Lung (tissue), 11 donors: ENCODE measurements at regions not wholly inside any gene's neighbourhood (a gene's known extent, or its start where the extent isn't known, plus 50 kb on each side); places are given as distances from the start of the nearest gene placed in this dataset.
"Not testable (repeated sequence)": the region's sequence is repeated elsewhere in the genome, so short reads cannot be mapped to it uniquely, and the experiment has no call there.

ENCODE experiments used
- ATAC-seq: fragments of 200-7000 bp; cut with Tn5 transposase; one replicate; pipeline ENCODE4 v1.9.1; 2020; ENCODE audit warnings: moderate number of reproducible peaks; ENCODE audit not compliant: insufficient read depth, low FRiP score
- DNase-seq, 3 donors: peaks; one replicate each; pipeline ENCODE4 v3.0.0-alpha.2; 2013 to 2017
- H3K27ac ChIP-seq, 2 donors: one replicate each; pipeline ENCODE4 v1.5.1; 2013; ENCODE audit warnings: mild to moderate bottlenecking in 2 of 2, moderate library complexity in 2 of 2, control low read depth in 1 of 2, inconsistent platforms in 1 of 2, low read depth in 1 of 2, low read length in 1 of 2
- H3K27me3 ChIP-seq, 3 donors: one replicate each; pipeline ENCODE4 v1.5.1; 2013; ENCODE audit warnings: low read length in 2 of 3; ENCODE audit not compliant: control insufficient read depth in 3 of 3, insufficient read depth in 3 of 3
- H3K36me3 ChIP-seq, 4 donors: one replicate each; pipeline ENCODE4 v1.5.1; 2013; ENCODE audit warnings: low read length in 4 of 4, mild to moderate bottlenecking in 1 of 4, moderate library complexity in 1 of 4; ENCODE audit not compliant: control insufficient read depth in 4 of 4, insufficient read depth in 4 of 4
- H3K4me1 ChIP-seq, 5 donors: one replicate each; pipeline ENCODE4 v1.5.1; 2013; ENCODE audit warnings: low read length in 5 of 5, mild to moderate bottlenecking in 2 of 5, moderate library complexity in 1 of 5; ENCODE audit not compliant: control insufficient read depth in 5 of 5, insufficient read depth in 5 of 5
- H3K4me3 ChIP-seq: one replicate; pipeline ENCODE4 v1.5.1; 2013; ENCODE audit warnings: mild to moderate bottlenecking, control low read depth, moderate library complexity
- H3K9ac ChIP-seq, 2 donors: one replicate each; pipeline ENCODE4 v1.5.1; 2013; ENCODE audit warnings: low read length in 2 of 2, control low read depth in 1 of 2; ENCODE audit not compliant: insufficient read depth in 1 of 2
- H3K9me3 ChIP-seq, 4 donors: one replicate each; pipeline ENCODE4 v1.5.1; 2013; ENCODE audit warnings: low read length in 3 of 4, mild to moderate bottlenecking in 1 of 4, moderate library complexity in 1 of 4; ENCODE audit not compliant: control insufficient read depth in 4 of 4, insufficient read depth in 3 of 4
- CTCF ChIP-seq: IDR thresholded peaks from 2 replicates; pipeline ENCODE4 v1.5.1; 2012; ENCODE audit warnings: mild to moderate bottlenecking; ENCODE audit errors: control extremely low read depth, extremely low read depth
- WGBS, 2 donors: extraction: QIAGEN DNeasy Blood & Tissue Kit; methylation state at CpG; one replicate each; pipeline ENCODE4 v1.1.7; 2013; 5-methylcytosine and 5-hydroxymethylcytosine counted together
- donor health status: control.
- donor health status: control.
- donor health status: Bipolar disorder and iron deficiency.
- donor health status: healthy.
- donor health status: DM: yes; HTN: yes; CAD: no.

- WGBS, 2 donors, result 55 to 80% methylated on average over 3 of the region's 3 CpGs
- no peak for TF ChIP-seq CTCF
- no peak overlapping the region for H3K4me3 ChIP-seq
These were observed 1410.7 kb upstream of the C9orf72 start for GRCh38 chr9:28984016-28984415.

GRCh38 chr9:28990009-28990408 lies 1416.7 kb upstream of the C9orf72 start:
- H3K9me3 ChIP-seq, DNase-seq, ATAC-seq, H3K9ac ChIP-seq, H3K27me3 ChIP-seq, H3K4me3 ChIP-seq, H3K36me3 ChIP-seq, H3K27ac ChIP-seq, H3K4me1 ChIP-seq: not testable (repeated sequence)
- WGBS, 2 donors, result 86 to 90% methylated on average over 12 of the region's 12 CpGs

More at GRCh38 chr9:28984016-28984415, 1410.7 kb upstream of the C9orf72 start:
- DNase-seq, result no peak
- Histone ChIP-seq H3K9ac (no peak overlapping the region), H3K4me1 (no peaks in the 10 kb centered on the region), H3K27ac (no peak overlapping the region), H3K27me3 (peaks cover 0 to 17% (median 0%) of the 10 kb centered on the region in 3 donors), H3K9me3 (no peaks in the 10 kb centered on the region), H3K36me3 (no peaks in the 10 kb centered on the region)
- ATAC-seq, result no peak

GRCh38 chr9:28999057-28999456 lies 1425.8 kb upstream of the C9orf72 start:
- H3K9me3 ChIP-seq, result no peaks in the 10 kb centered on the region
- no peak for DNase-seq
- H3K36me3 ChIP-seq, result no peaks in the 10 kb centered on the region
- H3K9ac ChIP-seq, result no peak overlapping the region
- no peaks in the 10 kb centered on the region for H3K4me1 ChIP-seq
- TF ChIP-seq CTCF, result no peak
- H3K4me3 ChIP-seq, result no peak overlapping the region
- peaks cover 0 to 4% (median 0%) of the 10 kb centered on the region in 3 donors for H3K27me3 ChIP-seq
- ATAC-seq, result no peak
- H3K27ac ChIP-seq, result no peak overlapping the region

GRCh38 chr9:28999806-29000205 lies 1426.5 kb upstream of the C9orf72 start:
- H3K36me3 ChIP-seq, result no peaks in the 10 kb centered on the region
- no peak overlapping the region for H3K27ac ChIP-seq
- no peak for ATAC-seq
- WGBS, 2 donors, result 64 to 69% methylated on average over 3 of the region's 3 CpGs
- no peak overlapping the region for H3K4me3 ChIP-seq
- TF ChIP-seq CTCF, result no peak
- peaks cover 0 to 4% (median 0%) of the 10 kb centered on the region in 3 donors for H3K27me3 ChIP-seq
- no peak for DNase-seq
- no peak overlapping the region for H3K9ac ChIP-seq
- H3K4me1 ChIP-seq, result no peaks in the 10 kb centered on the region
- H3K9me3 ChIP-seq, result no peaks in the 10 kb centered on the region
